Inflammatory macrophage treated with lipopolysaccharide for 4 hours (primary cell): ENCODE measurements at regions not wholly inside any gene's neighbourhood (a gene's known extent, or its start where the extent isn't known, plus 50 kb on each side); places are given as distances from the start of the nearest gene placed in this dataset.

Experiments
- DNase-seq: peaks from one replicate; pipeline ENCODE4 v3.0.0-alpha.2; 2020

- no peak for DNase-seq
Measured at GRCh38 chr5:152337484-152337883, 67.6 kb downstream of the NMUR2 start.

GRCh38 chr5:152335461-152335860 is 69.6 kb downstream of the NMUR2 start:
- no peak for DNase-seq

- DNase-seq, result no peak
Measured at GRCh38 chr5:152332716-152333460, 72.2 kb downstream of the NMUR2 start.

- no peak for DNase-seq
Measured at GRCh38 chr5:152331718-152332117, 73.4 kb downstream of the NMUR2 start.

- no peak for DNase-seq
Measured at GRCh38 chr5:152331006-152331405, 74.1 kb downstream of the NMUR2 start.

GRCh38 chr5:152329761-152330283 is 75.3 kb downstream of the NMUR2 start:
- no peak for DNase-seq

GRCh38 chr5:152329207-152329606 is 75.9 kb downstream of the NMUR2 start:
- DNase-seq, result no peak

- DNase-seq, result no peak
Measured at GRCh38 chr5:152315942-152316341, 89.1 kb downstream of the NMUR2 start.

GRCh38 chr5:152314196-152314829 is 90.8 kb downstream of the NMUR2 start:
- DNase-seq, result no peak

- DNase-seq, result no peak
Measured at GRCh38 chr5:152309926-152310450, 95.1 kb downstream of the NMUR2 start.

- DNase-seq, result no peak
Measured at GRCh38 chr5:152306386-152306785, 98.7 kb downstream of the NMUR2 start.

- DNase-seq, result no peak
Measured at GRCh38 chr5:152305525-152305924, 99.6 kb downstream of the NMUR2 start.

- no peak for DNase-seq
Measured at GRCh38 chr5:152303841-152304240, 101.2 kb downstream of the NMUR2 start.

GRCh38 chr5:152297866-152298265 is 107.2 kb downstream of the NMUR2 start:
- no peak for DNase-seq

GRCh38 chr5:152293189-152293588 is 111.9 kb downstream of the NMUR2 start:
- no peak for DNase-seq

- no peak for DNase-seq
Measured at GRCh38 chr5:152290181-152290580, 114.9 kb downstream of the NMUR2 start.

- DNase-seq, result no peak
Measured at GRCh38 chr5:152288917-152289595, 116.0 kb downstream of the NMUR2 start.

GRCh38 chr5:152288499-152288898 is 116.6 kb downstream of the NMUR2 start:
- DNase-seq, result no peak

GRCh38 chr5:152285764-152286163 is 119.3 kb downstream of the NMUR2 start:
- DNase-seq, result no peak

GRCh38 chr5:152282331-152282730 is 122.7 kb downstream of the NMUR2 start:
- no peak for DNase-seq

- DNase-seq, result no peak
Measured at GRCh38 chr5:152277936-152278335, 127.1 kb downstream of the NMUR2 start.

GRCh38 chr5:152274224-152274623 is 130.9 kb downstream of the NMUR2 start:
- DNase-seq, result no peak

GRCh38 chr5:152271420-152271819 is 133.7 kb downstream of the NMUR2 start:
- DNase-seq, result no peak

GRCh38 chr5:152270096-152270495 is 135.0 kb downstream of the NMUR2 start:
- no peak for DNase-seq
